Mucosa of descending colon (tissue), 3 donors: ENCODE measurements at regions not wholly inside any gene's neighbourhood (a gene's known extent, or its start where the extent isn't known, plus 50 kb on each side); places are given as distances from the start of the nearest gene placed in this dataset.
A peak's percentile ranks its signal among the peaks of the same experiment; 100 is the strongest.

Source experiments
- ATAC-seq: fragments of 200-7000 bp; cut with Tn5 transposase; one replicate; pipeline ENCODE4 v1.9.1; 2020; ENCODE audit warnings: mild to moderate bottlenecking, moderate library complexity
- DNase-seq, 3 donors: peaks; one replicate each; pipeline ENCODE4 v3.0.0-alpha.2; 2020
- H3K36me3 ChIP-seq: fragments of 200-600 bp; one replicate; pipeline ENCODE4 v1.8.0; 2021; ENCODE audit warnings: low read depth, mild to moderate bottlenecking
- H3K4me1 ChIP-seq: fragments of 200-600 bp; one replicate; pipeline ENCODE4 v1.8.0; 2021; ENCODE audit warnings: low read depth, mild to moderate bottlenecking
- H3K4me3 ChIP-seq: fragments of 200-600 bp; one replicate; pipeline ENCODE4 v1.8.0; 2021; ENCODE audit warnings: mild to moderate bottlenecking
- H3K9me3 ChIP-seq: fragments of 200-600 bp; one replicate; pipeline ENCODE4 v1.8.0; 2021; ENCODE audit warnings: mild to moderate bottlenecking
- intact Hi-C, 2 donors: fragments of 100-400 bp; cut with DNase I in 1 of 2; cut with micrococcal nuclease in 1 of 2; formaldehyde crosslinking; loops; one replicate each; pipeline versions ENCODE4 v1.11.0 to v1.11.1; 2022; cut with DNase I, micrococcal nuclease
- TF ChIP-seq, protein P1 (sequence below): fragments of 200-600 bp; IDR thresholded peaks from one replicate; pipeline ENCODE4 v1.8.0; 2022; ENCODE audit warnings: antibody characterized with exemption, mild to moderate bottlenecking
- donor health status: DM: no; HTN: no; CAD: no; lungs with moderate emphysema.
- donor health status: DM: no; HTN: no; CAD: no.
- donor health status: DM: no; HTN: yes; CAD: no.

DNA sequence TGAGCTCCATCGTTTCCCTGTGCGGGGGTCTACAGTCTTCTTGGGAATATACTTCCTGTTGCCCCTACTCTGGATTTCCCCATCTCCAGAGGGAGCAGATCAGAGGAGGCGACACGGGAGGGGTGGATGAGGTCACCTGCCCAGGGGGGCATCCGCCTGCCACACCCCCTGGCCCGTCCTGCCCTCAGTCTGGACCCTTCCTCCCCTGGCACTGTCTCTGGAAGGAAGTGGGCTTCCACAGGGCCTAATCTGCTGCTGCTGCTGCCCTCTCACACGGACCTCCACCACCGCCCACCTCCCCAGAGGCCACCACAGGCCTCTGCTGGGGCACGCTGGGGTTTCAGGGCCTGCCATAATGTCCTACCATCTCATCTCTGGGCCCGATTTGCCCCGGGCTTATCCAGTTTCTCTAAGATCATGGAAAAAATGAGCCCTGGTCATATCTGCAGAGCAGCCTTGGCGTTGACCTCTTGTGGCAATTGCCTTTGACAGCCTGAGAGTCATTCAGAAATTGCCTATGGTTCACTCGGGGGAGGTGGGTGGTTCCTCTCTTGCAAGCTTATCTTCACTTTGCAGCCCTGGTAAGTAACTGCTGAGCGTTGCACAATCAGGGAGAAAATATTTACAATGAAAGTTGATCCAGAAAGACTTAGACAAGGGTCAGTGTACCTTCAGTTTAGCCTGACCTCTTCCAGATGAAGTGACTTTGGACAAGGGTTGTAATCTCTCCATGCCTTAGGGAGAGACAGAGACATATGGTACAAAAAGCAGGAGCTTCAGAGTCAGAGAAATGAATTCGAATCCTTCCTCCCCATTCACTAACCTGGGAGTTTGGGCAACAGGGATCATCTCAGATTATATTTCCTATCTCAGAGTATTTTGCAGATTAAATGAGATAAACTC is 252.4 kb downstream of the TOMM20 start:
- peak; percentile 80 for ATAC-seq

DNA sequence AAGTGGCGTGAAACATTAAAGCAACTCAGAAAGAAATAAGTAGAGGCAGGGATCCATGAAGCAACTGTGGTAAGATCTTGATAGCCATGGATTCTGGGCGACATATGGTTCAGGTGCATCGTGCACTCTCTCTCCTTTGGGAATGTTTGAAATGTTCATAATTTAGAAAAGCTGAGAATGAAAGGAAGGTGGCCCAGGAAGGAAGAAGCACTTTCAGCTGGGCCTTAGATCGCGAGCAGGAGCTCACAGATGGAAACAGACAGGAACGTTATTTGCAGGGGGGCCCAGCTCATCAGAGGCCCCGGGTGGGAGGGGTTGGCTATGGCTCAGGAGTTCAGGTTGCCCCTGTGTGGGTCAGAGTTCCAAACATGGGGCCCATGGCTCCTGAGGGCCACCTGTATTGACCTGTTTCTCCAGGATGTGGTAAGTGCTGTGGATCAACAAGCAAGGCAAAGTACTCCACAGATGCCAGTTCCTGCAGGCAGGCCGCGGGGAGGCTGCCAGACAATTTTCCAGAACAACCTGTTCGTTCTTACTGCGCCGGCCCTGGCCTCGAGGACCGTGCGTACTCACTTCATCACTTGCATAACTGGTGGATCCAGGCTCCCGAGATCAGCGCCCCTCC is 253.2 kb downstream of the TOMM20 start:
- H3K36me3 ChIP-seq: no peaks in the 10 kb centered on the region
- H3K4me1 ChIP-seq: peaks cover 4% of the 10 kb centered on the region
- no peak overlapping the region for H3K4me3 ChIP-seq
- TF ChIP-seq, protein P1, sequence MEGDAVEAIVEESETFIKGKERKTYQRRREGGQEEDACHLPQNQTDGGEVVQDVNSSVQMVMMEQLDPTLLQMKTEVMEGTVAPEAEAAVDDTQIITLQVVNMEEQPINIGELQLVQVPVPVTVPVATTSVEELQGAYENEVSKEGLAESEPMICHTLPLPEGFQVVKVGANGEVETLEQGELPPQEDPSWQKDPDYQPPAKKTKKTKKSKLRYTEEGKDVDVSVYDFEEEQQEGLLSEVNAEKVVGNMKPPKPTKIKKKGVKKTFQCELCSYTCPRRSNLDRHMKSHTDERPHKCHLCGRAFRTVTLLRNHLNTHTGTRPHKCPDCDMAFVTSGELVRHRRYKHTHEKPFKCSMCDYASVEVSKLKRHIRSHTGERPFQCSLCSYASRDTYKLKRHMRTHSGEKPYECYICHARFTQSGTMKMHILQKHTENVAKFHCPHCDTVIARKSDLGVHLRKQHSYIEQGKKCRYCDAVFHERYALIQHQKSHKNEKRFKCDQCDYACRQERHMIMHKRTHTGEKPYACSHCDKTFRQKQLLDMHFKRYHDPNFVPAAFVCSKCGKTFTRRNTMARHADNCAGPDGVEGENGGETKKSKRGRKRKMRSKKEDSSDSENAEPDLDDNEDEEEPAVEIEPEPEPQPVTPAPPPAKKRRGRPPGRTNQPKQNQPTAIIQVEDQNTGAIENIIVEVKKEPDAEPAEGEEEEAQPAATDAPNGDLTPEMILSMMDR: no peak
- intact Hi-C loops: no loop called here
- no peaks in the 10 kb centered on the region for H3K9me3 ChIP-seq
- DNase-seq: no peak
- ATAC-seq: no peak

More for the DNA sequence above, 252.4 kb downstream of the TOMM20 start:
- intact Hi-C loops: no loop called here
- TF ChIP-seq, protein P1: no peak
- peak in 1 of 3 donors; percentile 57 for DNase-seq
- Histone ChIP-seq H3K36me3 (no peaks in the 10 kb centered on the region), H3K4me3 (no peak overlapping the region), H3K4me1 (peaks cover 4% of the 10 kb centered on the region), H3K9me3 (no peaks in the 10 kb centered on the region)

DNA sequence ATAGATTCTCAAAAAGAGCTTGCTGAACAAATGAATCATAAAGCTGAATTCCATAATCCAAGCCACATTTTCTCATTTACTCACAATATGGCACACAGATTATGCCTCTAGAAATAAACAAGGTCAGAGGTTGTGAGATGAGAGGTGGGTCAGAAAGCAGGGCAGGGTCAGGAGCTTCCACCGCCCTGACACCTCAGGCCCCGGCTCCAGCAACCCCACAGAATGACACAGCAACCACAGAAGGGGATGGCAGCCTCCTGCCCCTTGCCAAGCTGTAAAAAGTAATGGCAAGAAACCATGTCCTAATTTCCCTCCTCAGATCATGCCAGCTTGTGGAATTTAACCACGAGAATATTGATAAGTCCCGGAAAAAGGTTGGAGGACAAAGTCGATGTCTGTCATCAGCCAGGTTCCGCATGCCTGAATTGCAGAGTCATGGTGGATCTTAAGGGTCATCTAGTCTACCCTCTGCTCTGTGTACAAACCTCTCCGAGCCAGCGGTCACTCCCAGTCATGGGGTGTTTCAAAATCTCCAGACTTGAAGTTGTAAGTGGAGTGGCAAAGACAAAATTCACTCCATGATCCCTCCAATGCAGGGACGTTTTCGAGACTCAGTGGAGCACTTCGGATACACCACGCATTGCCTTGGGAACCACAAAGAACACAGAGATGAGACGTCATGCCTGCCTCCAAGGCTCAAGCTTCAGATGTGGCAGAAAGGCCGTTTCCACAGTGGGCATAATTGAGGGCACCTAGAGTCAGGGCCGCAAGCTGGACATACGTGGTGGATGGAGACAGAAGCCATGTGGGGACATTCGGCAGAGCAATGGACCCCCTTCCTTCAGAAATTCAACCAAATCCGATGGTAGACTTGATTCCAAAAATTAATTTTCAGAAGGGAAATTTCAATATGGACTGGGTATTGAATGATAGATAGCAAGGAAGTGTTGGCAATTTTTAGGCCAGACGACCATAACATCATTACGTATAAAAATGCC is 254.0 kb downstream of the TOMM20 start:
- H3K4me1 ChIP-seq: peaks cover 4% of the 10 kb centered on the region
- TF ChIP-seq, protein P1: no peak
- H3K36me3 ChIP-seq: no peaks in the 10 kb centered on the region
- intact Hi-C loops: no loop called here
- no peak for ATAC-seq
- no peak overlapping the region for H3K4me3 ChIP-seq
- no peaks in the 10 kb centered on the region for H3K9me3 ChIP-seq
- no peak for DNase-seq

DNA sequence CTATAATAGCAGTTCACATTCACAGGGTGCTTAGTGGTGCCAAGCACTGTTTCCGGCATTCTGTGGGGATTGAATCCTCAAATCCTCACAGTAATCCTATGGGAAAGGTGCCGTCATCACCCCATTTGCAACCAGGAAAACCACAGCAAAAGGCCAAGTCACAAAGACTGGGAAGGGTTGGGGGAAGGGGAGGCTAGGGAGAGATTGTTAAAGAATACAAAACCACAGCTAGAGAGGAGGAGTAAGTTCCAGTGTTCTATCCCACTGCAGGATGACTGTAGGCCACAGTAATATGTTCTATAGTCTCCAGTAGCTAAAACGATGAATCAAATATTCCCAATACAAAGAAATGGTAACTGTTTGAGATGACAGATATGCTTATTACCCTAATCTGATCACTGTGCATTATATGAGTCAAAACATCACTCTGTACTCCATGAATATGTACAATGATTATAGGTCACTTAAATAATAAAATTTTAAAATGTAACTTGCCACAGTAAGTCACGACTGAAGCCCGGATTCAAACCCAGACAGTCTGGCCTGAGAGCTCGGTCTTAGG is 256.8 kb downstream of the TOMM20 start:
- ATAC-seq: no peak
- TF ChIP-seq, protein P1: no peak
- intact Hi-C loops: no loop called here
- no peak for DNase-seq
- H3K36me3 ChIP-seq: no peaks in the 10 kb centered on the region
- H3K9me3 ChIP-seq: no peaks in the 10 kb centered on the region
- H3K4me1 ChIP-seq: no peaks in the 10 kb centered on the region
- H3K4me3 ChIP-seq: no peak overlapping the region

DNA sequence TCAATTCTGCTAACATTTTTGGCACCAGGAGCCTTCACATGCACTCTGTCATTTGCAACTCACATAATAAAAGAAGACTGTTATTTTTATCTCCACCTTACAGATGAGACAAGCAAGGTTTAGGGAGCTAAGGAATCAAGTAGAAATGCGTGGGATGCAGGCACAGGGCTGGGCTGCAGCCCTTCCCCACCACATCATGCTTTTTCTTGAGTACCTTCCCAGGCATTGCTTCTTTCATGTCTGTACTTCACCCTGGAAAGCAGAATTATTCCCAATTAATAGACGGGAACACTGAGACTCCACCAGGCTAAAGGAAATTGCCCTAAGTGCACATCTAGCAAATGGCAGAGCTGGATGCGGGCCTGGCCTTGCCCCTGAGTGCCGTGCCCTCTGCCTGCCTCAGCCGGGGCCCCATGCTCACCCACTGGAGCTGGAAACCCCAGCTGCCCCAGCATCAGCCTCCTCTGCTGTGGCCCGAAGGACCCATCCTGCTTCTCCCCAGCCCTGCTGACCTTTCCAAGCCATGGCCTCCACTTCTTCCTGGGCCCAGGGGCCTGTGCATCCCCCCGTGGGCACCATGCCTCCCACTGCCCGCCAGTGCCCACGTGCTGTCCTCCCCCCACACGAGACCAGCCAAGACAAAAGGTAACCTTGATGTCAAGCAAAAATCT is 257.5 kb downstream of the TOMM20 start:
- no peak overlapping the region for H3K4me3 ChIP-seq
- no peaks in the 10 kb centered on the region for H3K9me3 ChIP-seq
- intact Hi-C loops: no loop called here
- no peaks in the 10 kb centered on the region for H3K36me3 ChIP-seq
- ATAC-seq (no peak), DNase-seq (no peak)
- TF ChIP-seq, protein P1: no peak
- H3K4me1 ChIP-seq: peaks cover 4% of the 10 kb centered on the region
